HCT116 (cell line): ENCODE measurements at regions not wholly inside any gene's neighbourhood (a gene's known extent, or its start where the extent isn't known, plus 50 kb on each side); places are given as distances from the start of the nearest gene placed in this dataset.

Experiments used
- ATAC-seq: fragments of 200-7000 bp; cut with Tn5 transposase; 2 replicates; pipeline ENCODE4 v1.9.1; 2020; ENCODE audit warnings: mild to moderate bottlenecking, moderate library complexity
- BruUV-seq: library from RNA; stranded (reverse); fragments of 400-500 nt; replicated peaks from 2 replicates; lab custom pipeline; 2021; lab: Mats Ljungman, UMichigan
- CTCF ChIA-PET: fragments of 300-600 bp; sonication (Branson Sonifier 250); formaldehyde crosslinking; loops from one replicate; lab custom pipeline; 2021; ENCODE audit warnings: antibody characterized with exemption; lab: Charles Lee
- POLR2A ChIA-PET: fragments of 300-600, 350-600 bp; sonication (Branson Sonifier 250); formaldehyde crosslinking; loops from one replicate; lab custom pipeline; 2021; ENCODE audit warnings: antibody characterized with exemption; lab: Charles Lee
- RAD21 ChIA-PET, 2 experiments: fragments of 300-600 bp; sonication (Branson Sonifier 250); formaldehyde crosslinking; loops; one replicate each; lab custom pipeline; 2023; ENCODE audit warnings: low total read pairs in 2 of 2; ENCODE audit not compliant: uncharacterized antibody in 2 of 2, unreplicated experiment in 2 of 2, low non-redundant PET in 1 of 2; lab: Charles Lee
- DNase-seq: peaks from one replicate; pipeline ENCODE4 v3.0.0-alpha.2; 2010; ENCODE audit warnings: low read depth, low spot score
- H2AFZ ChIP-seq: fragments of 200-600 bp; shearing (Covaris generic), sonication (generic); 2 replicates; pipeline ENCODE4 v1.6.1; 2017; ENCODE audit warnings: low read depth, mixed run types, mixed read lengths, antibody characterized with exemption, low read length; ENCODE audit not compliant: poor library complexity, severe bottlenecking
- H3K27ac ChIP-seq: 2 replicates; pipeline ENCODE4 v1.5.1; 2012; ENCODE audit warnings: low read depth, low read length
- H3K27me3 ChIP-seq: fragments of 200-600 bp; sonication (generic); 2 replicates; pipeline ENCODE4 v1.6.1; 2016; ENCODE audit warnings: mixed run types, low read length, mixed read lengths; ENCODE audit not compliant: insufficient read depth
- H3K36me3 ChIP-seq, 2 experiments: fragments of 200-500 bp in 1 of 2; fragments of 200-600 bp in 1 of 2; sonication (Bioruptor generic) in 1 of 2; sonication (generic) in 1 of 2; 2 replicates each; pipeline versions ENCODE4 v1.5.1 to v1.6.1; 2014 to 2016; ENCODE audit warnings: low read length in 2 of 2, inconsistent platforms in 1 of 2, mixed read lengths in 1 of 2, mixed run types in 1 of 2; ENCODE audit not compliant: insufficient read depth in 2 of 2, control insufficient read depth in 1 of 2
- H3K4me1 ChIP-seq, 2 experiments: fragments of 200-600 bp in 1 of 2; sonication (generic) in 1 of 2; 2 replicates each; pipeline versions ENCODE4 v1.5.1 to v1.6.1; 2012 to 2017; ENCODE audit warnings: low read length in 2 of 2, inconsistent platforms in 1 of 2, mild to moderate bottlenecking in 1 of 2, mixed read lengths in 1 of 2, mixed run types in 1 of 2, moderate library complexity in 1 of 2; ENCODE audit not compliant: insufficient read depth in 2 of 2, control insufficient read depth in 1 of 2
- H3K4me2 ChIP-seq: fragments of 200-600 bp; sonication (generic); 2 replicates; pipeline ENCODE4 v1.6.1; 2017; ENCODE audit warnings: mixed run types, low read length, mixed read lengths
- H3K4me3 ChIP-seq, 2 experiments: fragments of 200-600 bp in 1 of 2; sonication (generic) in 1 of 2; replicated peaks in 1 of 2; 2 replicates each; pipeline ENCODE4 v1.5.1; 2011 to 2016; ENCODE audit warnings: low read length in 2 of 2, control low read depth in 1 of 2, low read depth in 1 of 2, mild to moderate bottlenecking in 1 of 2, mixed read lengths in 1 of 2, mixed run types in 1 of 2
- H3K79me2 ChIP-seq: fragments of 200-600 bp; sonication (generic); 2 replicates; pipeline ENCODE4 v1.6.1; 2017; ENCODE audit warnings: mild to moderate bottlenecking, mixed run types, low read length, moderate library complexity, mixed read lengths; ENCODE audit not compliant: insufficient read depth
- H3K9ac ChIP-seq: fragments of 200-600 bp; sonication (generic); 2 replicates; pipeline ENCODE4 v1.6.1; 2016; ENCODE audit warnings: low read length, mixed read lengths
- H3K9me2 ChIP-seq: fragments of 200-600 bp; sonication (generic), shearing (Covaris generic); 2 replicates; pipeline ENCODE4 v1.6.1; 2017; ENCODE audit warnings: mixed run types, mild to moderate bottlenecking, moderate library complexity; ENCODE audit not compliant: insufficient read depth
- H3K9me3 ChIP-seq, 2 experiments: fragments of 200-500 bp in 1 of 2; fragments of 200-600 bp in 1 of 2; sonication (Bioruptor generic) in 1 of 2; sonication (generic) in 1 of 2; 2 replicates each; pipeline ENCODE4 v1.6.1; 2014 to 2017; ENCODE audit warnings: low read length in 2 of 2, mixed read lengths in 2 of 2, inconsistent platforms in 1 of 2, low read depth in 1 of 2, mild to moderate bottlenecking in 1 of 2, mixed run types in 1 of 2, moderate library complexity in 1 of 2; ENCODE audit not compliant: control insufficient read depth in 1 of 2, insufficient read depth in 1 of 2
- H4K20me1 ChIP-seq: fragments of 200-600 bp; sonication (generic), shearing (Covaris generic); 2 replicates; pipeline ENCODE4 v1.6.1; 2017; ENCODE audit warnings: mixed run types, mild to moderate bottlenecking, moderate library complexity; ENCODE audit not compliant: insufficient read depth
- CBX3 ChIP-seq: IDR thresholded peaks from 2 replicates; pipeline ENCODE4 v1.6.1; 2012; ENCODE audit warnings: low read depth
- ELF1 ChIP-seq: IDR thresholded peaks from 2 replicates; pipeline ENCODE4 v1.6.1; 2012; ENCODE audit warnings: low read depth, borderline replicate concordance
- EZH2phosphoT487 ChIP-seq: fragments of 200-600 bp; IDR thresholded peaks from 2 replicates; pipeline ENCODE4 v1.6.1; 2018; ENCODE audit warnings: antibody characterized with exemption, borderline replicate concordance
- FOSL1 ChIP-seq: IDR thresholded peaks from 2 replicates; pipeline ENCODE4 v1.6.1; 2012; ENCODE audit warnings: low read depth
- POLR2A ChIP-seq: IDR thresholded peaks from 2 replicates; pipeline ENCODE4 v1.7.0; 2011; ENCODE audit warnings: borderline replicate concordance; ENCODE audit not compliant: insufficient read depth, insufficient read length; ENCODE audit errors: extremely low read depth
- SIN3A ChIP-seq: IDR thresholded peaks from 2 replicates; pipeline ENCODE4 v1.6.1; 2012; ENCODE audit warnings: low read depth
- YY1 ChIP-seq: IDR thresholded peaks from 2 replicates; pipeline ENCODE4 v1.6.1; 2011; ENCODE audit warnings: low read length, low read depth, moderate library complexity, mild to moderate bottlenecking; ENCODE audit not compliant: insufficient replicate concordance; ENCODE audit errors: extremely low read depth
- ZFX ChIP-seq: fragments of 450-650 bp; IDR thresholded peaks from 2 replicates; pipeline ENCODE4 v1.6.1; 2017
- ZNF274 ChIP-seq: fragments of 200-500 bp; sonication (Bioruptor generic); IDR thresholded peaks from 2 replicates; pipeline ENCODE4 v1.6.1; 2014; ENCODE audit warnings: mild to moderate bottlenecking, low read depth, low read length, inconsistent platforms
- intact Hi-C: fragments of 100-400 bp; cut with micrococcal nuclease; formaldehyde crosslinking; loops from 2 replicates; pipeline ENCODE4 v1.10.0; 2022
- TF ChIP-seq, protein P1 (sequence below): IDR thresholded peaks from 2 replicates; pipeline ENCODE4 v1.6.1; 2012
- TF ChIP-seq, protein P2 (sequence below): IDR thresholded peaks from 2 replicates; pipeline ENCODE4 v1.6.1; 2012

DNA sequence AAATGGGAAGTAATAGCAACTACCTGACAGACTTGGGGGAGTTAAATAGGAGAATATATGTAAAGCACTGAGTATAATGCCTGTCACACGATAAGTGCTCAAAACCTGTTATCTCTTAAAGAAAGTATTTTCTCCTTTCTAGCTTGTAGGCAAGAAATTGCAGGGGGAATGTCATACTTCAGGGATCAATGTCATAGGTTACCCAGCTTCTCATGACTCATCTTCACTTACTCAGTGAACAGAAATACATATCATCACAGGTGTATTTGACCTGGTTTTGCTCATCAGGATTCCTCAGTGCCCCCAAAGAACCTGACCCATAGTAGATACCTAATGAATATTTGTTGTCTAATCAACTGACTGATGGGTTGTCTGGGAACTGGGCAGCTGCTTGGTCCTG is 285.0 kb upstream of the ATP2B1 start:
- Histone ChIP-seq H3K4me1 (no peaks in the 10 kb centered on the region), H3K4me2 (no peak overlapping the region), H3K9me2 (no peaks in the 10 kb centered on the region), H4K20me1 (no peaks in the 10 kb centered on the region), H3K36me3 (no peaks in the 10 kb centered on the region), H3K9me3 (no peaks in the 10 kb centered on the region), H3K79me2 (no peaks in the 10 kb centered on the region), H2AFZ (no peak overlapping the region), H3K27ac (no peak overlapping the region), H3K4me3 (no peak overlapping the region), H3K9ac (no peak overlapping the region), H3K27me3 (no peaks in the 10 kb centered on the region)
- ChIA-PET RAD21 (no interaction called here), CTCF (no interaction called here), POLR2A (no interaction called here)
- DNase-seq: no peak
- TF ChIP-seq POLR2A (no peak), YY1 (no peak), ELF1 (no peak), CBX3 (no peak), ZFX (no peak), SIN3A (no peak), EZH2phosphoT487 (no peak), FOSL1 (no peak)
- TF ChIP-seq, protein P1, sequence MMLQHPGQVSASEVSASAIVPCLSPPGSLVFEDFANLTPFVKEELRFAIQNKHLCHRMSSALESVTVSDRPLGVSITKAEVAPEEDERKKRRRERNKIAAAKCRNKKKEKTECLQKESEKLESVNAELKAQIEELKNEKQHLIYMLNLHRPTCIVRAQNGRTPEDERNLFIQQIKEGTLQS: no peak
- TF ChIP-seq, protein P2, sequence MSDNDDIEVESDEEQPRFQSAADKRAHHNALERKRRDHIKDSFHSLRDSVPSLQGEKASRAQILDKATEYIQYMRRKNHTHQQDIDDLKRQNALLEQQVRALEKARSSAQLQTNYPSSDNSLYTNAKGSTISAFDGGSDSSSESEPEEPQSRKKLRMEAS: no peak
- ATAC-seq: no peak
- no TSS peak for BruUV-seq
- intact Hi-C loops: no loop called here

DNA sequence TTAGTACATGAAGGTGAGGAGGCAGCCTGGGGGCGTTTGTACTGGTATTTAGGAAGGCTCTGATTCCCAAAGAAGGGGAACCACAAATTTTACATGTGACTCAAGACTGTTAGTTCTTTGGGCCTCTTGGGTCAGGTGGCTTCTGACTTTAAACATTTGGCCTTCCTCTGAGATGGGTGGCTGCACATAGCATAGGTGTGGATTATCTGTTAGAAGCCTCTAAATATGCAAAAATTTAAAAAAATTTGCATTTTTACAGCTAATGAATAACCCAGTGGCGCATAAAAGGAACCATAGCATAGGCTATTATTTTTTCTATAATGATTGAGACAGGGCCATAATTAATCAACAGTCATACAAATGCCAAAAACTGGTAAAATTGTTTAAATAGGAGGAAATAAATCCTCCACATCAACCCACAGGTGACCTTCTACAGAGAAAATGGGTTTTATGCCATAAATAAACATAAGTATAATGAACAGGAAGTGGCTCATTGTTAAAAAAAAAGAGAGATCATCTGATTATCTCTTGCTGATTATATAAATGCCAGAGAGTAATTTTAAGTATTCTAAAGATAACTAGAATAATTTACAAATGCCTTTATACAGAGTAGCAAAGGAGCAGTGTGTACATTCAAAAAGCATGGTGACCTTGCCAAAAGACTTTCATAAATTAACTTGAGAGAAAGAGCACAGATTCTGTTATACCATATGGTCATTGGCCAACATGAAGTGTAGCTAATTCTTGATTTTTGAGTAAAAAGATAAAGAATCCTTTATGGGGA is 284.2 kb upstream of the ATP2B1 start:
- POLR2A ChIA-PET: interaction anchor here (0.7 kb wide), 1 partner anchor 16 kb away, joined by 3 read pairs; no protein-coding TSS in a partner anchor
- Histone ChIP-seq H3K36me3 (no peaks in the 10 kb centered on the region), H3K4me3 (no peak overlapping the region), H3K79me2 (no peaks in the 10 kb centered on the region), H3K4me2 (no peak overlapping the region), H4K20me1 (no peaks in the 10 kb centered on the region), H3K4me1 (no peaks in the 10 kb centered on the region), H3K27ac (no peak overlapping the region), H3K9me3 (no peaks in the 10 kb centered on the region), H2AFZ (no peak overlapping the region), H3K27me3 (no peaks in the 10 kb centered on the region), H3K9me2 (no peaks in the 10 kb centered on the region), H3K9ac (no peak overlapping the region)
- RAD21 ChIA-PET: no interaction called here
- intact Hi-C loops: no loop called here
- CTCF ChIA-PET: no interaction called here
- no peak for TF ChIP-seq ZNF274
- no peak for TF ChIP-seq ELF1
- no peak for TF ChIP-seq EZH2phosphoT487
- ATAC-seq: no peak
- DNase-seq: no peak
- BruUV-seq: no TSS peak
